HEK293 (cell line): ENCODE measurements at regions not wholly inside any gene's neighbourhood (a gene's known extent, or its start where the extent isn't known, plus 50 kb on each side); places are given as distances from the start of the nearest gene placed in this dataset.

Source experiments
- CTCF ChIA-PET: fragments of 350-600 bp; formaldehyde crosslinking; extraction: SDS; loops from one replicate; lab custom pipeline; 2021; ENCODE audit warnings: antibody characterized with exemption; lab: Yijun Ruan, JAX
- POLR2A ChIA-PET: fragments of 300-600 bp; formaldehyde crosslinking; extraction: SDS; loops from one replicate; lab custom pipeline; 2020; ENCODE audit warnings: antibody characterized with exemption, inconsistent platforms; lab: Yijun Ruan, JAX
- H3K27ac ChIP-seq: fragments of 200-500 bp; sonication (Bioruptor generic); 2 replicates; pipeline ENCODE4 v1.5.1; 2014; ENCODE audit warnings: low read depth, low read length, control low read depth, inconsistent platforms; ENCODE audit errors: extremely low read depth
- H3K36me3 ChIP-seq, 2 experiments: fragments of 200-500 bp in 1 of 2; sonication (Bioruptor generic) in 1 of 2; 1 replicate in 1 of 2; 2 replicates in 1 of 2; pipeline ENCODE4 v1.5.1; 2014 to 2017; ENCODE audit warnings: inconsistent platforms in 2 of 2, low read length in 2 of 2; ENCODE audit not compliant: control insufficient read depth in 2 of 2, insufficient read depth in 1 of 2
- H3K4me1 ChIP-seq: fragments of 200-500 bp; sonication (Bioruptor generic); 2 replicates; pipeline ENCODE4 v1.5.1; 2014; ENCODE audit warnings: mild to moderate bottlenecking, low read length, inconsistent platforms; ENCODE audit not compliant: control insufficient read depth, insufficient read depth
- H3K4me3 ChIP-seq: 2 replicates; pipeline ENCODE4 v1.5.1; 2011; ENCODE audit warnings: low read depth, mild to moderate bottlenecking, control low read depth, low read length, moderate library complexity
- H3K9me3 ChIP-seq: fragments of 200-500 bp; sonication (Bioruptor generic); 2 replicates; pipeline ENCODE4 v1.5.1; 2014; ENCODE audit warnings: low read depth, low read length, inconsistent platforms; ENCODE audit not compliant: control insufficient read depth, insufficient read depth
- MEIS1 ChIP-seq: sonication (generic); formaldehyde crosslinking; IDR thresholded peaks from 2 replicates; pipeline ENCODE4 v1.8.1; 2022; ENCODE audit warnings: missing genetic modification reagents, mild to moderate bottlenecking, borderline replicate concordance
- PRDM1 ChIP-seq: fragments of 450-650 bp; formaldehyde crosslinking; IDR thresholded peaks from 2 replicates; pipeline ENCODE4; 2016; ENCODE audit warnings: missing biosample characterization, missing genetic modification characterization
- RBAK ChIP-seq: fragments of 450-650 bp; formaldehyde crosslinking; IDR thresholded peaks from 2 replicates; pipeline ENCODE4 v1.5.1; 2016; ENCODE audit warnings: missing biosample characterization, missing genetic modification characterization
- SP3 ChIP-seq: fragments of 450-650 bp; formaldehyde crosslinking; IDR thresholded peaks from 2 replicates; pipeline ENCODE4 v1.5.1; 2016; ENCODE audit warnings: missing biosample characterization, missing genetic modification characterization
- SP7 ChIP-seq: fragments of 450-650 bp; formaldehyde crosslinking; IDR thresholded peaks from 2 replicates; pipeline ENCODE4 v1.5.1; 2016; ENCODE audit warnings: missing biosample characterization, missing genetic modification characterization
- YY2 ChIP-seq: fragments of 450-650 bp; formaldehyde crosslinking; IDR thresholded peaks from 2 replicates; pipeline ENCODE4 v1.5.1; 2016; ENCODE audit warnings: missing biosample characterization, missing genetic modification characterization
- ZBTB26 ChIP-seq: fragments of 450-650 bp; formaldehyde crosslinking; optimal IDR thresholded peaks from 2 replicates; pipeline ENCODE3; 2016; ENCODE audit warnings: missing biosample characterization, mild to moderate bottlenecking, missing genetic modification characterization
- ZFHX2 ChIP-seq: fragments of 450-650 bp; formaldehyde crosslinking; conservative IDR thresholded peaks from 2 replicates; pipeline ENCODE4 v1.5.1; 2016; ENCODE audit warnings: missing biosample characterization, missing genetic modification characterization
- ZNF157 ChIP-seq: fragments of 450-650 bp; formaldehyde crosslinking; IDR thresholded peaks from 2 replicates; pipeline ENCODE4 v1.5.1; 2016; ENCODE audit warnings: missing biosample characterization, missing genetic modification characterization
- ZNF169 ChIP-seq: fragments of 450-650 bp; formaldehyde crosslinking; IDR thresholded peaks from 2 replicates; pipeline ENCODE4 v1.5.1; 2016; ENCODE audit warnings: missing biosample characterization, missing genetic modification characterization
- ZNF175 ChIP-seq: fragments of 450-650 bp; formaldehyde crosslinking; IDR thresholded peaks from 2 replicates; pipeline ENCODE4 v1.5.1; 2016; ENCODE audit warnings: missing biosample characterization, missing genetic modification characterization
- ZNF184 ChIP-seq: fragments of 450-650 bp; IDR thresholded peaks from 2 replicates; pipeline ENCODE4 v1.5.1; 2018; ENCODE audit warnings: missing biosample characterization, mild to moderate bottlenecking, missing genetic modification characterization
- ZNF202 ChIP-seq: fragments of 450-650 bp; formaldehyde crosslinking; IDR thresholded peaks from 2 replicates; pipeline ENCODE4 v1.5.1; 2016; ENCODE audit warnings: missing biosample characterization, missing genetic modification characterization, borderline replicate concordance
- ZNF311 ChIP-seq: fragments of 450-650 bp; formaldehyde crosslinking; IDR thresholded peaks from 2 replicates; pipeline ENCODE4 v1.5.1; 2017; ENCODE audit warnings: missing biosample characterization, missing genetic modification characterization, borderline replicate concordance
- ZNF324 ChIP-seq: fragments of 450-650 bp; formaldehyde crosslinking; IDR thresholded peaks from 2 replicates; pipeline ENCODE4 v1.5.1; 2016; ENCODE audit warnings: missing biosample characterization, missing genetic modification characterization
- ZNF341 ChIP-seq: fragments of 450-650 bp; formaldehyde crosslinking; IDR thresholded peaks from 2 replicates; pipeline ENCODE4; 2016; ENCODE audit warnings: low read depth, missing biosample characterization, missing genetic modification characterization
- ZNF37A ChIP-seq: fragments of 450-650 bp; IDR thresholded peaks from 2 replicates; pipeline ENCODE4 v1.5.1; 2018; ENCODE audit warnings: missing biosample characterization, missing genetic modification characterization
- ZNF549 ChIP-seq: fragments of 450-650 bp; IDR thresholded peaks from 2 replicates; pipeline ENCODE4 v1.5.1; 2018; ENCODE audit warnings: missing biosample characterization, missing genetic modification characterization, mild to moderate bottlenecking, inconsistent platforms, moderate library complexity
- ZNF555 ChIP-seq: fragments of 450-650 bp; formaldehyde crosslinking; conservative IDR thresholded peaks from 2 replicates; pipeline ENCODE4 v1.5.1; 2017; ENCODE audit warnings: missing biosample characterization, mild to moderate bottlenecking, missing genetic modification characterization, inconsistent platforms
- ZNF621 ChIP-seq: fragments of 450-650 bp; formaldehyde crosslinking; IDR thresholded peaks from 2 replicates; pipeline ENCODE4 v1.5.1; 2017; ENCODE audit warnings: missing biosample characterization, missing genetic modification characterization
- ZNF626 ChIP-seq: fragments of 450-650 bp; sonication (Bioruptor Pico); formaldehyde crosslinking; IDR thresholded peaks from 2 replicates; pipeline ENCODE4 v1.5.1; 2018; ENCODE audit warnings: missing biosample characterization, missing genetic modification characterization, inconsistent platforms
- ZNF629 ChIP-seq: fragments of 450-650 bp; formaldehyde crosslinking; IDR thresholded peaks from 2 replicates; pipeline ENCODE4 v1.5.1; 2017; ENCODE audit warnings: missing biosample characterization, missing genetic modification characterization
- ZNF654 ChIP-seq: fragments of 450-650 bp; formaldehyde crosslinking; IDR thresholded peaks from 2 replicates; pipeline ENCODE4 v1.5.1; 2016; ENCODE audit warnings: low read depth, missing biosample characterization, missing genetic modification characterization
- ZNF776 ChIP-seq: fragments of 450-650 bp; formaldehyde crosslinking; IDR thresholded peaks from 2 replicates; pipeline ENCODE4 v1.5.0; 2017; ENCODE audit warnings: missing biosample characterization, missing genetic modification characterization, borderline replicate concordance
- ZNF792 ChIP-seq: fragments of 450-650 bp; formaldehyde crosslinking; IDR thresholded peaks from 2 replicates; pipeline ENCODE4 v1.5.1; 2016; ENCODE audit warnings: missing biosample characterization, missing genetic modification characterization
- ZNF830 ChIP-seq: fragments of 450-650 bp; IDR thresholded peaks from 2 replicates; pipeline ENCODE4 v1.5.0; 2018; ENCODE audit warnings: missing biosample characterization, missing genetic modification characterization, low read depth, mild to moderate bottlenecking, moderate library complexity
- ZNF843 ChIP-seq: fragments of 450-650 bp; formaldehyde crosslinking; IDR thresholded peaks from 2 replicates; pipeline ENCODE4 v1.5.1; 2016; ENCODE audit warnings: missing biosample characterization, missing genetic modification characterization
- ZSCAN30 ChIP-seq: fragments of 450-650 bp; IDR thresholded peaks from 2 replicates; pipeline ENCODE4 v1.5.1; 2018; ENCODE audit warnings: missing biosample characterization, mild to moderate bottlenecking, missing genetic modification characterization, moderate library complexity
- TF ChIP-seq, protein P1 (sequence below): fragments of 450-650 bp; formaldehyde crosslinking; IDR thresholded peaks from 2 replicates; pipeline ENCODE4 v1.5.1; 2016; ENCODE audit warnings: missing biosample characterization, missing genetic modification characterization
- TF ChIP-seq, protein P2 (sequence below): fragments of 450-650 bp; formaldehyde crosslinking; IDR thresholded peaks from 2 replicates; pipeline ENCODE4 v1.5.1; 2016; ENCODE audit warnings: missing biosample characterization, missing genetic modification characterization
- TF ChIP-seq, protein P3 (sequence below): IDR thresholded peaks from 2 replicates; pipeline ENCODE4 v1.6.1; 2011; ENCODE audit warnings: mild to moderate bottlenecking, low read depth, low read length, borderline replicate concordance

GRCh38 chr6:56002336-56002735, 126.9 kb upstream of the BMP5 start (continued):
- no peak for TF ChIP-seq YY2 (tag by site-specific recombination)
- no peak for TF ChIP-seq ZNF654 (tag by site-specific recombination)
- TF ChIP-seq ZBTB26 (tag by site-specific recombination), result no peak
- TF ChIP-seq ZNF843, result no peak

DNA sequence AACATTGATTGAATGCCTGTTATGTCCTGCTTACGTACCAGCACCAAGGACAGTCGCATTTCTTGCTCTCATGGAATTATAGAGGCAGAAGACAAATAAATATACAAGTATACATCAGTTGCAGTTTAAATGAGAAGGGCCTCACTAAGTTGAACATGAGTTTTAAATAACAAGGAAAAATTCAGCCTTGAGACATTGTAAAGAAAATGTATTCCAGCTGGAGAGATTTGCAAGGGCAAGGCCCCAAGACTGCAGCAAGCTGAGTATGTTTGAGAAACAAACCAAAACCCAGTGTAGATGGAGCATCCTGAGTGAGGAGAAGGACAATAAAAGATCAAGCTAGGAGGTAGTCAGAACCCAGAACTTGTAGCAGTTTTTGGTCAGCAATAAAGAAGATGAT, 123.2 kb upstream of the BMP5 start:
- TF ChIP-seq ZNF169 (tag by site-specific recombination) (no peak), ZNF549 (no peak), ZNF776 (tag by site-specific recombination) (no peak), ZFHX2 (tag by site-specific recombination) (no peak), ZNF341 (tag by site-specific recombination) (no peak), ZNF792 (tag by site-specific recombination) (no peak), RBAK (tag by site-specific recombination) (no peak), ZSCAN30 (tag by site-specific recombination) (no peak), ZNF175 (no peak), ZNF37A (no peak), ZNF311 (tag by site-specific recombination) (no peak)
- TF ChIP-seq, protein P1, sequence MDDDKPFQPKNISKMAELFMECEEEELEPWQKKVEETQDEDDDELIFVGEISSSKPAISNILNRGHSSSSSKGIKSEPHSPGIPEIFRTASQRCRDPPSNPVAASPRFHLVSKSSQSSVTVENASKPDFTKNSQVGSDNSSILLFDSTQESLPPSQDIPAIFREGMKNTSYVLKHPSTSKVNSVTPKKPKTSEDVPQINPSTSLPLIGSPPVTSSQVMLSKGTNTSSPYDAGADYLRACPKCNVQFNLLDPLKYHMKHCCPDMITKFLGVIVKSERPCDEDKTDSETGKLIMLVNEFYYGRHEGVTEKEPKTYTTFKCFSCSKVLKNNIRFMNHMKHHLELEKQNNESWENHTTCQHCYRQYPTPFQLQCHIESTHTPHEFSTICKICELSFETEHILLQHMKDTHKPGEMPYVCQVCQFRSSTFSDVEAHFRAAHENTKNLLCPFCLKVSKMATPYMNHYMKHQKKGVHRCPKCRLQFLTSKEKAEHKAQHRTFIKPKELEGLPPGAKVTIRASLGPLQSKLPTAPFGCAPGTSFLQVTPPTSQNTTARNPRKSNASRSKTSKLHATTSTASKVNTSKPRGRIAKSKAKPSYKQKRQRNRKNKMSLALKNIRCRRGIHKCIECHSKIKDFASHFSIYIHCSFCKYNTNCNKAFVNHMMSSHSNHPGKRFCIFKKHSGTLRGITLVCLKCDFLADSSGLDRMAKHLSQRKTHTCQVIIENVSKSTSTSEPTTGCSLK, result no peak
- TF ChIP-seq, protein P2, sequence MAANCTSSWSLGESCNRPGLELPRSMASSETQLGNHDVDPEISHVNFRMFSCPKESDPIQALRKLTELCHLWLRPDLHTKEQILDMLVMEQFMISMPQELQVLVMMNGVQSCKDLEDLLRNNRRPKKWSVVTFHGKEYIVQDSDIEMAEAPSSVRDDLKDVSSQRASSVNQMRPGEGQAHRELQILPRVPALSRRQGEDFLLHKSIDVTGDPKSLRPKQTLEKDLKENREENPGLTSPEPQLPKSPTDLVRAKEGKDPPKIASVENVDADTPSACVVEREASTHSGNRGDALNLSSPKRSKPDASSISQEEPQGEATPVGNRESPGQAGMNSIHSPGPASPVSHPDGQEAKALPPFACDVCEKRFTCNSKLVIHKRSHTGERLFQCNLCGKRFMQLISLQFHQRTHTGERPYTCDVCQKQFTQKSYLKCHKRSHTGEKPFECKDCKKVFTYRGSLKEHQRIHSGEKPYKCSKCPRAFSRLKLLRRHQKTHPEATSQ (tag by site-specific recombination), result no peak
- H3K27ac ChIP-seq, result no peak overlapping the region
- H3K9me3 ChIP-seq, result peaks cover under 1% of the 10 kb centered on the region; the same call in 1 of the 2 replicates
- no peak overlapping the region for H3K4me3 ChIP-seq
- no peaks in the 10 kb centered on the region for H3K36me3 ChIP-seq
- POLR2A ChIA-PET, result no interaction called here
- no peaks in the 10 kb centered on the region for H3K4me1 ChIP-seq
- CTCF ChIA-PET, result no interaction called here

DNA sequence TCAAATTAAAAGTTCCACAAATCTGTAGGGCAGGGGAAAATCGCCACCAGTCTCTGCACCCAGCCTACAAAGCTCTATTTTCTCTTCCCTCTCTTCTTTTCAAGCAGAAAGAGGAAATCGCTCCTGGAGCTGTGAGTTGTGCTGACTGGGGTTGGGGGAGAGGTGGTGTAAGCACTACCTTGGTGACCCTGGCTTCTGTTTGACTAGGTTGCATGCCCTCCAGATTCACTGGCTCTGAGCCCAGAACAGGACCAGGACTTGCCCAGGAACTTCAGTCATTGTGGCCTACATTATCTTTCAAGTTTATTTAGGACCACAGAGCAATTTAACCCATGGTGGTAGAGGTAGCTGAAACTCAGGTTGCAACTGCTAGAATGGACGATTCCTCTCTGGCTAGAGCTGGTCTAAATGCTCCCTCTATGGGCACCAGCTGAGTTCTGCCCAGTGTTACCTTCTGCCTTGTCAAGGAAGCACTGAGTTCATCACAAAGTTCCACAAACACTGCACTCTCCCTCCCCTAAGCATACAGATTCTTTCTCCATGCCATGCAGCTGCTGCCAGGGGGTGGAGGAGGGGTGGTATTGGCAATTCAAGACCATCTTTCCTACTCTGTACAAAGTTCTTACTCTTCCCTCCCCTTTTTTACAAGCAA, 122.0 kb upstream of the BMP5 start:
- H3K36me3 ChIP-seq, result no peaks in the 10 kb centered on the region
- ChIA-PET POLR2A (no interaction called here), CTCF (interaction anchor here (1.1 kb wide), 1 partner anchor 19 kb away, joined by 3 read pairs; no protein-coding TSS in a partner anchor)
- H3K27ac ChIP-seq, result no peak overlapping the region
- no peak overlapping the region for H3K4me3 ChIP-seq
- peaks cover 3% of the 10 kb centered on the region; the same call in 1 of the 2 replicates for H3K9me3 ChIP-seq
- H3K4me1 ChIP-seq, result no peaks in the 10 kb centered on the region
- TF ChIP-seq MEIS1 (CRISPR knock-in tag) (no peak), ZNF202 (tag by site-specific recombination) (no peak), ZNF629 (tag by site-specific recombination) (no peak), ZNF184 (tag by site-specific recombination) (no peak), ZNF621 (tag by site-specific recombination) (no peak), ZNF157 (tag by site-specific recombination) (no peak), SP7 (tag by site-specific recombination) (no peak), SP3 (tag by site-specific recombination) (no peak), ZNF311 (tag by site-specific recombination) (no peak), ZNF324 (tag by site-specific recombination) (no peak), ZNF555 (tag by site-specific recombination) (no peak), ZNF830 (tag by site-specific recombination) (no peak), ZNF626 (tag by site-specific recombination) (no peak), PRDM1 (tag by site-specific recombination) (no peak)
- TF ChIP-seq, protein P3, sequence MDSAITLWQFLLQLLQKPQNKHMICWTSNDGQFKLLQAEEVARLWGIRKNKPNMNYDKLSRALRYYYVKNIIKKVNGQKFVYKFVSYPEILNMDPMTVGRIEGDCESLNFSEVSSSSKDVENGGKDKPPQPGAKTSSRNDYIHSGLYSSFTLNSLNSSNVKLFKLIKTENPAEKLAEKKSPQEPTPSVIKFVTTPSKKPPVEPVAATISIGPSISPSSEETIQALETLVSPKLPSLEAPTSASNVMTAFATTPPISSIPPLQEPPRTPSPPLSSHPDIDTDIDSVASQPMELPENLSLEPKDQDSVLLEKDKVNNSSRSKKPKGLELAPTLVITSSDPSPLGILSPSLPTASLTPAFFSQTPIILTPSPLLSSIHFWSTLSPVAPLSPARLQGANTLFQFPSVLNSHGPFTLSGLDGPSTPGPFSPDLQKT, result no peak
